ACHN (cell line): ENCODE measurements at regions not wholly inside any gene's neighbourhood (a gene's known extent, or its start where the extent isn't known, plus 50 kb on each side); places are given as distances from the start of the nearest gene placed in this dataset.

Experiments
- DNase-seq: peaks from one replicate; pipeline ENCODE4 v3.0.0-alpha.2; 2015
- in situ Hi-C: cut with HindIII; loops from 2 replicates; pipeline ENCODE4 v1.10.0; 2017; ENCODE audit warnings: low sequenced_read_pairs, low pct_ligation_motif_present, low pct_unique_long_range_greater_than_20kb

DNA sequence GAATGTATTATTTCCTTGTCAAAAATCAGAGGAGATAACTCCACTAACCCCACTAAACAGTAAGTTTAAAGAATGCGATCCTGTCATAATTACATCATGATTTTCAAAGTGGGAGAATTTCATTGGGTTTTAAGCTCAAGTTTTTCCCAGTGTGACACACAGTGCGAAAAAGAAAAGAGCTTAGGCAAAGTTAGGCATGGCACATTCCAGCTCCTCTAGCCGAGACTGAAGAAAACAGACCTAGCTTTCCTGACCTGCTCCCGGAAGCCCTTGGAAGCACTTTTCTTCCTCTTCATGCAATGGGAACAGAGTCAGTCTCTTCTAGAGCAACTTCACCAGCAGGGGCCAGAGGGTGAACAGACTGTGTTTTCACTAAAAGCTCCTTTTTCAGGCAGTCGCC, 76.6 kb upstream of the AKIP1 start:
- no peak for DNase-seq
- in situ Hi-C loops: no loop called here

DNA sequence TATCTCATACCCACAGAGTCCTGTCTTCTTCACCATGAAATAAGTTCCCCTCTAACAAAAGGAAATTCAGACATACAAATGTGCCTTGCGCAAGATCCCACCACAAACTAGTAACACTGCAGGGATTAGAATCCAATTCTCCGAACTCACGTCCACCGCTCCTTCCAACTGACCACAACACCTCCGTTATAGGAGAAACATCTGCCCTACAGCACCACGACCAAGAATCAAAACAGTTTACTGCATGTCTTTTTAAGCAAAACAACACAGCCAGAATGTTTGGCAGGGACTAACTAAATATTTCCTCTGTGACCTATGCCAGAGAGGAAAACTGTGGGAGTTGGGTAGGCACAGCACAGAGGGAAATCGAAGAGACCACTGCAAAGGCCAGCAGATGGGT, 72.7 kb upstream of the AKIP1 start:
- in situ Hi-C loops: no loop called here
- DNase-seq: no peak

DNA sequence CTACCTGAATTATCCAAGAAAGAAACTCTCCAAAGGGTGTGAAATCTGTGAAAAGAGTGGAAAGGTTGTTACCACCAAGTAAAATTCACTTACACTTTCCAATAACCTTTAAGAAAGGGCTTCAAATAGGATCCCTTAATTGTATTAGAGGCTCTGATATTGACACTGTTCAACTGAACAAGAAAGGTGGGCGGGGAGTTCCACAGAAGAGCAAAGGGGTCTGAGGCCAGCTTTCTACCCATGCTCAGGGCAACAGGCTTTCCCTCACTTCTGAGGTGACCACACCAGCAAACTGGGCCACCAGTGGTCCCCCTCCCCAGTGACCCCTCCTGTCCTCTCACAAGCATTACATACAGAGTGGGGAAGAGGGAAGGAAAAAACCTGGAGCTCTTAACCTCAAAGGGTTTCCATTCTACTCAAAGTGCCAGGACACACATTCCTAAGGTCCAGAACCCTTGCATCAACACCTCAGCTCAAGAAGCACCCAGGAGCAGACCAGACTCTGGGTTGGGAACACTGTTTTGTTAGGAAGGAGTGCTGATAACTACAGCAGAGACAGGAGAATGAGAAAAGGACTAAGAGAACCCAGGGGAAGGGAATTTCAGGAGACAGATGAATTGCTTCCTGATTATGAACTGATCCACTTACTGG, 71.6 kb upstream of the AKIP1 start:
- in situ Hi-C loops: no loop called here
- DNase-seq: no peak

DNA sequence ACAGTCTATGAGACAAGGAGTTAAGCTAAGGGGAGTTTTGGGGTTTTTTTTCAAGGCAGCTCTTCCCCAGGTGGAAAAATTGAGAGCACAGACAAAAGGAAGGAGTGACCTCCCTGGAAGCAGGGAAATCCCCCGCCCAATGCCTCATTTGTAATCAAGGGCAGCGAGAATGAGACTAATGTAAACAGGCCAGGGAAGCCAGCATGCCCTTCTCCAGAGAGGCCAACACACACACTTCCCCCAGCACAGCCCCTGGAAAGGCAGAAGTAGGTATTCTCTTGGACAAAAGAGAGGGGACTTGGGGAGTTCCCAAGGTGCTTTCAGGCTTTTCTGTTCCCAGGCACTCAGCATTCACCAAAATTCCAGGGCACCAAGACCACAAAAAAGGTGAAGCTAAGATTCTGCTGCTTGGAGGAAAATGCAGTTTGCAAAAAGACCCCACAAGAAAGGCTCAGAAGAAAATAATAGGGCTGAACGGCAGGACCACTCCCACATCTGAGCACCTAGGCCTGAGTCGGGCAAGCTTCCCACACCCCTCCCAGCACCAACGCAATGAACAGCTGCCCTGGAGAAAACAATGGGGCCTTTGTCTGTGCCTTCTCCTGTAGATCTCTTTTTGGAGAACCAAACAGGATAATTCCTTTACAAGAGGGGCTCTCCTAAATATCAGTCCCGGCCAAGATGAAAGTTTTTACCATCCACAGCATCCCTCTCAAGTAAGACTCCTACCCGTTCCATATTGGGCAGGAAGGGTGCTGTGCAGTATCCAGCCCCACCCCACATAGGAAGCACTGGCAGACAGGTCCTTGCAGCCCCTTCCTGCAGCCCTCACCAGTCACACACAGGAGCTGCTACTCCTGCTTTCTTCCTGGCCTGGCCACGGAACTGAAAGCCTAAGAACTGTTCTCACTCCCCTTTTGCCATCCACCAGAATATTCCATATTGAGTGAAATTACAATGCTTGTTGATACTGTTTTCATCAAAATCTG, 70.7 kb upstream of the AKIP1 start:
- DNase-seq: no peak
- in situ Hi-C loops: no loop called here

DNA sequence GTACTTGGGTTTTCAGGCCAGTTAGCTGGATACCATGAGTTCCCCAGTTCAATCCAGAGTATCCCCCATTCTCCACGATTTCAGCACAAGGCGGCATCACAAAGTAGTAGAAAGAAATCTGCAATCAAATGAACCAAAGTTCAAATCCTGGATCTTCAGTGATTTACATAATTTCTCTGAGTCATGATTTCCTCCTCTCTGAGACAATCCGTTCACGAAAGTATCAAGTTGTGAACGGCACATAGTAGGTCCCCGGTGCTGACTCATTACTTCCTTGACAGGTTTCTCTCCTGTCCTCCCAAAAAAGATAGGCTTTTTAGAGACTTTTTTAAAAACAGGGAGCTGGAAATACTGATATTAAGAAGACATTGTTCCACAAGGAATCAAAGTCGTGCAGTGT, 69.1 kb upstream of the AKIP1 start:
- no peak for DNase-seq
- in situ Hi-C loops: no loop called here

DNA sequence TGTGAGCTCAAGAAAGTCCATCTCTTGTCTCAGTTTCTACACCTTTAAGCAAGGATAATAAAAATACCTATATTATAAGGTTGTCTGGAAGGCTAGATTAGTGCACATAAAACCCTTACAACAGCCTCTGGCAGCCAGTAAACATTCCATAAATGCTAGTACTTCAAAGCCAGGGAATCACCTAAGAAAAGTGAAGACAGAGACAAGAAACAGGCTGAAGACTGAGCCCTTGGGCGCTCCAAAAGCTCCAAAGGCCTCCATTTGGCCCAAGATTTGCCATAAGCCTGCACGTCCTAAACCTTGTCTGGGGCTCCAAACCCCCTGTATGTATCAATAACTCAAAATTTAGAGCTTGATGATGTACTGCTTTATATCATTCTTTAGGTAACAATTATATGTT, 52.2 kb upstream of the AKIP1 start:
- in situ Hi-C loops: no loop called here
- DNase-seq: no peak
